Central memory CD8-positive, alpha-beta T cell (primary cell): ENCODE measurements at regions not wholly inside any gene's neighbourhood (a gene's known extent, or its start where the extent isn't known, plus 50 kb on each side); places are given as distances from the start of the nearest gene placed in this dataset.
A peak's percentile ranks its signal among the peaks of the same experiment; 100 is the strongest.

ENCODE experiments used
- ATAC-seq: fragments of 150-1000 bp; cut with Tn5 transposase; replicated peaks from 2 replicates; pipeline ENCODE4 v1.10.0; 2022; ENCODE audit warnings: mild to moderate bottlenecking, moderate FRiP score, moderate number of reproducible peaks; ENCODE audit not compliant: poor library complexity, severe bottlenecking; ENCODE audit errors: extremely low read depth
- DNase-seq, 2 donors: peaks; one replicate each; pipeline ENCODE4 v3.0.0; 2021; ENCODE audit warnings: low spot score in 2 of 2
- H3K27ac Mint-ChIP-seq: one replicate; pipeline ENCODE4 v1.8.0; 2022; ENCODE audit warnings: low read depth, mild to moderate bottlenecking, moderate library complexity, mixed read lengths
- H3K27me3 Mint-ChIP-seq: one replicate; pipeline ENCODE4 v1.8.0; 2022; ENCODE audit warnings: mixed read lengths
- H3K36me3 Mint-ChIP-seq: one replicate; pipeline ENCODE4 v1.8.0; 2022; ENCODE audit warnings: mild to moderate bottlenecking, moderate library complexity, mixed read lengths; ENCODE audit not compliant: insufficient read depth
- H3K4me1 Mint-ChIP-seq: one replicate; pipeline ENCODE4 v1.8.0; 2022; ENCODE audit warnings: mixed read lengths
- H3K4me3 Mint-ChIP-seq: one replicate; pipeline ENCODE4 v1.8.0; 2022; ENCODE audit warnings: mild to moderate bottlenecking, moderate library complexity, mixed read lengths
- H3K9me3 Mint-ChIP-seq: one replicate; pipeline ENCODE4 v1.8.0; 2022; ENCODE audit warnings: mixed read lengths

GRCh38 chrX:109872021-109872732 lies 130.7 kb upstream of the TMEM164 start:
- Mint-ChIP-seq H3K4me1 (no peaks in the 10 kb centered on the region), H3K27me3 (peaks cover 16% of the 10 kb centered on the region), H3K4me3 (no peak overlapping the region), H3K36me3 (no peaks in the 10 kb centered on the region), H3K9me3 (no peaks in the 10 kb centered on the region), H3K27ac (no peak overlapping the region)
- no peak for DNase-seq
- ATAC-seq: no peak

GRCh38 chrX:109873574-109873973 lies 129.3 kb upstream of the TMEM164 start:
- Mint-ChIP-seq H3K36me3 (no peaks in the 10 kb centered on the region), H3K27ac (no peak overlapping the region), H3K9me3 (no peaks in the 10 kb centered on the region), H3K27me3 (peaks cover 7% of the 10 kb centered on the region), H3K4me3 (no peak overlapping the region), H3K4me1 (no peaks in the 10 kb centered on the region)
- DNase-seq: no peak
- ATAC-seq: no peak

GRCh38 chrX:109873983-109874382 lies 128.9 kb upstream of the TMEM164 start:
- ATAC-seq: no peak
- DNase-seq: no peak
- no peak overlapping the region for H3K27ac Mint-ChIP-seq
- peaks cover 7% of the 10 kb centered on the region for H3K27me3 Mint-ChIP-seq
- H3K4me3 Mint-ChIP-seq: no peak overlapping the region
- H3K4me1 Mint-ChIP-seq: no peaks in the 10 kb centered on the region
- no peaks in the 10 kb centered on the region for H3K9me3 Mint-ChIP-seq
- no peaks in the 10 kb centered on the region for H3K36me3 Mint-ChIP-seq

GRCh38 chrX:109874548-109874947 lies 128.4 kb upstream of the TMEM164 start:
- H3K9me3 Mint-ChIP-seq: no peaks in the 10 kb centered on the region
- H3K27ac Mint-ChIP-seq: no peak overlapping the region
- no peaks in the 10 kb centered on the region for H3K4me1 Mint-ChIP-seq
- H3K4me3 Mint-ChIP-seq: no peak overlapping the region
- H3K27me3 Mint-ChIP-seq: peaks cover 7% of the 10 kb centered on the region
- H3K36me3 Mint-ChIP-seq: no peaks in the 10 kb centered on the region
- ATAC-seq (no peak), DNase-seq (no peak)

GRCh38 chrX:109875831-109876230 lies 127.1 kb upstream of the TMEM164 start:
- DNase-seq (no peak), ATAC-seq (no peak)
- no peak overlapping the region for H3K4me3 Mint-ChIP-seq
- no peaks in the 10 kb centered on the region for H3K9me3 Mint-ChIP-seq
- no peaks in the 10 kb centered on the region for H3K4me1 Mint-ChIP-seq
- peaks cover 5% of the 10 kb centered on the region for H3K27me3 Mint-ChIP-seq
- H3K36me3 Mint-ChIP-seq: no peaks in the 10 kb centered on the region
- no peak overlapping the region for H3K27ac Mint-ChIP-seq

GRCh38 chrX:109878236-109878635 lies 124.7 kb upstream of the TMEM164 start:
- Mint-ChIP-seq H3K36me3 (no peaks in the 10 kb centered on the region), H3K4me3 (no peak overlapping the region), H3K27ac (no peak overlapping the region), H3K9me3 (no peaks in the 10 kb centered on the region), H3K27me3 (peaks cover 7% of the 10 kb centered on the region), H3K4me1 (no peaks in the 10 kb centered on the region)
- no peak for ATAC-seq
- DNase-seq: no peak

- DNase-seq (no peak), ATAC-seq (no peak)
- Mint-ChIP-seq H3K27ac (no peak overlapping the region), H3K4me1 (no peaks in the 10 kb centered on the region), H3K36me3 (no peaks in the 10 kb centered on the region), H3K9me3 (no peaks in the 10 kb centered on the region), H3K27me3 (peaks cover 7% of the 10 kb centered on the region), H3K4me3 (no peak overlapping the region)
Observed at GRCh38 chrX:109879991-109880390, 122.9 kb upstream of the TMEM164 start.

GRCh38 chrX:109880629-109881028 lies 122.3 kb upstream of the TMEM164 start:
- Mint-ChIP-seq H3K27ac (no peak overlapping the region), H3K4me3 (no peak overlapping the region)
- no peak for ATAC-seq

GRCh38 chrX:109886122-109886761 lies 116.7 kb upstream of the TMEM164 start:
- H3K27ac Mint-ChIP-seq: no peak overlapping the region
- no peak for DNase-seq
- H3K4me3 Mint-ChIP-seq: no peak overlapping the region

More at GRCh38 chrX:109880629-109881028, 122.3 kb upstream of the TMEM164 start:
- Mint-ChIP-seq H3K9me3 (no peaks in the 10 kb centered on the region), H3K27me3 (peaks cover 7% of the 10 kb centered on the region), H3K4me1 (no peaks in the 10 kb centered on the region), H3K36me3 (no peaks in the 10 kb centered on the region)
- DNase-seq: no peak

GRCh38 chrX:109889289-109890006 lies 113.5 kb upstream of the TMEM164 start:
- no peak overlapping the region for H3K4me3 Mint-ChIP-seq
- no peaks in the 10 kb centered on the region for H3K9me3 Mint-ChIP-seq
- H3K36me3 Mint-ChIP-seq: no peaks in the 10 kb centered on the region

More at GRCh38 chrX:109886122-109886761, 116.7 kb upstream of the TMEM164 start:
- peaks cover 7% of the 10 kb centered on the region for H3K27me3 Mint-ChIP-seq
- ATAC-seq: no peak
- no peaks in the 10 kb centered on the region for H3K4me1 Mint-ChIP-seq
- no peaks in the 10 kb centered on the region for H3K9me3 Mint-ChIP-seq
- H3K36me3 Mint-ChIP-seq: no peaks in the 10 kb centered on the region

GRCh38 chrX:109890300-109890699 lies 112.6 kb upstream of the TMEM164 start:
- Mint-ChIP-seq H3K4me1 (no peaks in the 10 kb centered on the region), H3K4me3 (no peak overlapping the region), H3K36me3 (no peaks in the 10 kb centered on the region), H3K27ac (no peak overlapping the region), H3K27me3 (no peaks in the 10 kb centered on the region), H3K9me3 (no peaks in the 10 kb centered on the region)
- no peak for DNase-seq
- no peak for ATAC-seq

More at GRCh38 chrX:109889289-109890006, 113.5 kb upstream of the TMEM164 start:
- no peak for ATAC-seq
- no peaks in the 10 kb centered on the region for H3K4me1 Mint-ChIP-seq
- H3K27me3 Mint-ChIP-seq: no peaks in the 10 kb centered on the region
- DNase-seq: no peak
- H3K27ac Mint-ChIP-seq: no peak overlapping the region

GRCh38 chrX:109890910-109891502 lies 111.9 kb upstream of the TMEM164 start:
- Mint-ChIP-seq H3K4me3 (no peak overlapping the region), H3K9me3 (no peaks in the 10 kb centered on the region), H3K27ac (no peak overlapping the region), H3K27me3 (no peaks in the 10 kb centered on the region), H3K4me1 (no peaks in the 10 kb centered on the region), H3K36me3 (no peaks in the 10 kb centered on the region)
- ATAC-seq (no peak), DNase-seq (peak; percentile 11 to 14)
